ENCODE measurements at regions not wholly inside any gene's neighbourhood (a gene's known extent, or its start where the extent isn't known, plus 50 kb on each side); places are given as distances from the start of the nearest gene placed in this dataset.

DNA sequence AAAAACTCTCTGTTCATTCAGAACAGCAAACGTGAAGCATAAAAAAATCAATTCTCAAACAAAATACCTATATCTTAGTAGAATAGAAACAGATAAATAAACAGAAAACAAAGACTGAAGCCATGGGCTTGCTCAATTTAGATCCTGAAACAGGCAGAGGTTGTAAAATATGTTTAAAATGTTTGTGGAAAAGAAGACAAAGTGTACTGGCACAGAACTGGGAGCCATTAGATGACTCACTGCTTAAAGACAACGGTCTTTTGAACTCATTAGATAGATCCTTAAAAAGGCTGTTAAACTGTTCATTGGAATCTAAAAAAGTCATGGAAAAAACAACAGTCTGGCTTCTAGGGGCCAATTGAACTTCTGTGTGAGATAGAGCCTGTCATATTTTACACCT is 247.0 kb upstream of the NDST4 start:
- Histone ChIP-seq H2AFZ (ENCODE audit: low read length) (no peak overlapping the region), H3K56ac (ENCODE audit: insufficient read length, low read depth, low read length) (no peak overlapping the region), H3K23me2 (ENCODE audit: insufficient read length, low read depth, low read length, poor library complexity, severe bottlenecking) (no peaks in the 10 kb centered on the region), H3K27me3 (ENCODE audit: insufficient read depth, low read length) (no peaks in the 10 kb centered on the region), H3K27ac (ENCODE audit: insufficient read length, low read depth, low read length) (no peak overlapping the region), H3K23ac (ENCODE audit: insufficient read length, low read depth, low read length) (no peak overlapping the region), H4K8ac (replicated peaks; ENCODE audit: insufficient read length, low read depth, low read length) (no peak overlapping the region), H2BK120ac (ENCODE audit: low read depth, low read length, poor library complexity, severe bottlenecking) (no peak overlapping the region), H3K9me3 (ENCODE audit: control insufficient read depth, low read depth, low read length) (no peaks in the 10 kb centered on the region), H2BK15ac (ENCODE audit: low read depth, low read length) (no peak overlapping the region), H4K91ac (ENCODE audit: insufficient read length, low read depth, low read length) (no peak overlapping the region), H4K20me1 (ENCODE audit: control insufficient read depth, insufficient read depth, insufficient read length) (no peaks in the 10 kb centered on the region), H3K79me1 (ENCODE audit: insufficient read depth, low read depth, low read length, poor library complexity, severe bottlenecking) (no peaks in the 10 kb centered on the region), H3T11ph (ENCODE audit: low read length) (no peak overlapping the region), H2BK12ac (ENCODE audit: insufficient read length, low read depth, low read length) (no peak overlapping the region), H3K18ac (ENCODE audit: insufficient read length, low read depth, low read length) (no peak overlapping the region), H4K5ac (ENCODE audit: insufficient read length, low read depth, low read length) (no peak overlapping the region), H3K79me2 (ENCODE audit: insufficient read depth, low read length) (no peaks in the 10 kb centered on the region), H3K4ac (ENCODE audit: low read depth, low read length) (no peak overlapping the region), H3K9ac (ENCODE audit: extremely low read depth, insufficient read length, low read length) (no peak overlapping the region), H3K4me1 (ENCODE audit: insufficient read depth, low read length) (no peaks in the 10 kb centered on the region), H2BK20ac (ENCODE audit: low read depth, low read length, poor library complexity, severe bottlenecking) (no peak overlapping the region), H3K14ac (ENCODE audit: insufficient read depth, low read length) (no peak overlapping the region), H3K4me2 (ENCODE audit: insufficient read depth, insufficient read length, low read length) (no peak overlapping the region), H2AK5ac (ENCODE audit: insufficient read length, low read length) (no peak overlapping the region), H2BK5ac (ENCODE audit: insufficient read length, low read length) (no peak overlapping the region)
- H3K27ac Mint-ChIP-seq = no peak overlapping the region; a peak in 1 of 7 replicates
- no peak for TF ChIP-seq CTCF (conservative IDR thresholded peaks at IDR 0.05)
- no peak for DNase-seq
- no CpG with 5 or more reads among the region's 2 CpGs for WGBS (ENCODE audit: extremely low coverage, insufficient read length, low lambda C conversion rate)
- no peaks in the 10 kb centered on the region for H3K4me1 Mint-ChIP-seq
- no peaks in the 10 kb centered on the region for H3K27me3 Mint-ChIP-seq (ENCODE audit: low read depth)
- no peak overlapping the region for H3K4me3 Mint-ChIP-seq
- H3K36me3 Mint-ChIP-seq (ENCODE audit: insufficient read depth in 1 of 3, low read depth in 3 of 3) = peaks cover 0 to 9% (median 2%) of the 10 kb centered on the region in 3 experiments; a peak in 2 of 7 replicates
- H3K9me3 Mint-ChIP-seq = peaks cover 0 to 2% of the 10 kb centered on the region in 2 experiments; a peak in 2 of 5 replicates
